ENCODE measurements at regions not wholly inside any gene's neighbourhood (a gene's known extent, or its start where the extent isn't known, plus 50 kb on each side); places are given as distances from the start of the nearest gene placed in this dataset.
A peak's percentile ranks its signal among the peaks of the same experiment; 100 is the strongest.

DNA sequence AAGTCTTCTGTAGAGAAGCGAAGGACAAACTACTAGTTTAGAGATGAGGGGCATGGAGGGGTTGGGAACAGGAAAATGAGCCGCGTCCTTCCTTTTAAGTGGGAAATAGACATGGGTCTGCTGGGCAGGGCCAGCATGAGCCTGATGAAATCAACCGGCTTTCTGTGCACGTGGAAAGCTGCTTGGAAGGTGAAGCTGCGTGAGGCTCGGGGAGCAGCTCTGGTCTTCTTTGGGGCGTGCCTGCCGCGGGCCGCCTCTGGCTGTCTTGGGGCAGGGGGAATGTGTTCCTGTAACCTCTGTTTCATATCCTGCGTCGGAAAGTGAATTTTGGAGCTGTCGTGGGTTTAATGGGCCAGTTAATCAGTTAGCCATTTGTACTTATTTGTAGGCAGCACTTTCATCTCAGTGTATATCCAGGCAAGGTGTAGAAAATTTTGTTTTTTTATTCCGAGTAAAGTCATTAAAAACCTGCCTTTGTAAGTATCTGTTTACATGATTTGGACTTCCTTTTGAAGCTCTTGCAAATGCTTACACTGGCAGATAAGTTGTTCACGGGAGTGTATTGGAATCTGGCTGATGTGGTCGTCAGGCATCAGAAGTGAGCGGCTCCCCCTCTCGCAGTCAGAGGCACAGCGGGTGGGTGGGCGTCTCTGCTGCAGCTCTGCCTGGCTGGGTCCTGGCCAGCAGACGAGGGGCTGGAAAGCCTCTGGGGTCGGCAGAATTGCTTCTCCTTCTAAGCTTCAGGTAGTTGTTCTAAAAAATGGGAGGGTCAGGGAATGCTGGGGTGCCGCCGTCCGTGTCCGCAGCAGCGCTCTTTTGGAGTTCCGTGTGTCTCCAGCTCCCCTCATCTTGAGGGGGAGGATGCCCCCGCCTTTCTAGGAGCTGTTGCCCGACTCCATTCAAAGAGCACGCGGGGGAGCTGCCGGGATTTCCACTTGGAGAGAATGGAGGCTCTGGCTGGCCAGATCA lies 70.5 kb upstream of the HGFAC start:
- in situ Hi-C loops (cut with HindIII; ENCODE audit: low sequenced_read_pairs): no loop called here
- no peak for DNase-seq (ENCODE audit: low read depth)
- peak overlapping the region; percentile 14 for H3K4me3 ChIP-seq (ENCODE audit: low read depth, low read length)
- no peak for TF ChIP-seq CTCF (IDR thresholded peaks at IDR 0.05; ENCODE audit: low read depth, low read length, missing control alignments)

DNA sequence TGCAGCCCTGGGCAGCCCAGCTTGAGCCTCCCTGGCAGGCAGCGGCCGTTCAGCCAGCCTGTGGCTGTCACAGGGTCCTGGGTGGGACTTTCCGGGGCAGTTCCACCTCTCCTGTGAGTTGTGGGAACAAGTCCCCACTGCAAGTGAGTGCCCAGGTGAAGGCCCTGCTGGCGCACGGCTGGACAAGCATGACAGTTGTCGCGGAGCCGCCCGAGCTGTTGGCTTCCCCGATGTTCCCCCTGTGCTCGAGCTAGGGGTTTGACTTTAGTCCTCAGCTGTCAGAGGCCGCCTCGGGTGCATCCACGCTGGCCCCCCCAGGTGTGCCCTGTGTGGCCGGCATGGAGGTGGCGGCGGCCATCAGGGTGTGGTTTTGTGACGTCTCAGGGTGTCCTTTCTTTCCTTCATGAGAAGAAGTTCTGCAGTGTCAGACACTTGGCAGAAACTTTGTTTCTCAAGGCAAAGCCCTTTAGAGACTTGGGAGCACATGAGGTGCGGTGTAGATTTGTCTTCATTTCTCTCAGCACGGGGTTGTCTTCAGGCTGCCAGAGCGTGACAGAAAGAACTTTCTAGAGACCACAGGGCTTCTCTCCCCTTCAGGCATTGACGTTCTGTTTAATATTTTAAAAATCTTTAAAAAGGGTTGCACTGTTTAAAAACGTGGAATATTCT lies 69.4 kb upstream of the HGFAC start:
- in situ Hi-C loops (cut with HindIII; ENCODE audit: low sequenced_read_pairs): no loop called here
- no peak for TF ChIP-seq CTCF (IDR thresholded peaks at IDR 0.05; ENCODE audit: low read depth, low read length, missing control alignments)
- no peak overlapping the region for H3K4me3 ChIP-seq (ENCODE audit: low read depth, low read length)
- no peak for DNase-seq (ENCODE audit: low read depth)

- no peak overlapping the region for H3K4me3 ChIP-seq (ENCODE audit: low read depth, low read length)
- in situ Hi-C loops (cut with HindIII; ENCODE audit: low sequenced_read_pairs): no loop called here
- TF ChIP-seq CTCF (IDR thresholded peaks at IDR 0.05; ENCODE audit: low read depth, low read length, missing control alignments): no peak
- DNase-seq (ENCODE audit: low read depth): no peak
Measured at GRCh38 chr4:3372933-3373465, 68.8 kb upstream of the HGFAC start.

DNA sequence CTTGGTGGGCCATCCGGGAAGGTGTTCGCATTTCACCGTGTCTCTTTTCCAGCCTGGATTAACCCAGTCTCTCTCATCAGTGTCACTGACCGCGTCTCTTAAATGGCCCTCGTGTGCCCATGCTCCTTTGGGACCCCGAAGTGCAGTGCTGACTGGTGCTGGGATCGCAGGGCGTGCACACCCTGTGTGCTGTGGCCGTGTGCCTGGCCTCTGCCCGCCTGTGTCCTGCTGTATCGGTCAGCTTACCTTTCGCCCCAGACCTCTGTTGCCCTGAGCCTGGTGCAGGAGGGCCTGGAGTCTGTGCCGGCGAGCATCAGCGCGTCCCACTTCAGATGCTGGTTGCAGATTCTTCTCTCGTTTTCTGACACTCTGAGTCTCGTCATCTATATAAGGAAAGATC lies 68.3 kb upstream of the HGFAC start:
- no peak overlapping the region for H3K4me3 ChIP-seq (ENCODE audit: low read depth, low read length)
- no peak for DNase-seq (ENCODE audit: low read depth)
- no peak for TF ChIP-seq CTCF (IDR thresholded peaks at IDR 0.05; ENCODE audit: low read depth, low read length, missing control alignments)
- in situ Hi-C loops (cut with HindIII; ENCODE audit: low sequenced_read_pairs): no loop called here

DNA sequence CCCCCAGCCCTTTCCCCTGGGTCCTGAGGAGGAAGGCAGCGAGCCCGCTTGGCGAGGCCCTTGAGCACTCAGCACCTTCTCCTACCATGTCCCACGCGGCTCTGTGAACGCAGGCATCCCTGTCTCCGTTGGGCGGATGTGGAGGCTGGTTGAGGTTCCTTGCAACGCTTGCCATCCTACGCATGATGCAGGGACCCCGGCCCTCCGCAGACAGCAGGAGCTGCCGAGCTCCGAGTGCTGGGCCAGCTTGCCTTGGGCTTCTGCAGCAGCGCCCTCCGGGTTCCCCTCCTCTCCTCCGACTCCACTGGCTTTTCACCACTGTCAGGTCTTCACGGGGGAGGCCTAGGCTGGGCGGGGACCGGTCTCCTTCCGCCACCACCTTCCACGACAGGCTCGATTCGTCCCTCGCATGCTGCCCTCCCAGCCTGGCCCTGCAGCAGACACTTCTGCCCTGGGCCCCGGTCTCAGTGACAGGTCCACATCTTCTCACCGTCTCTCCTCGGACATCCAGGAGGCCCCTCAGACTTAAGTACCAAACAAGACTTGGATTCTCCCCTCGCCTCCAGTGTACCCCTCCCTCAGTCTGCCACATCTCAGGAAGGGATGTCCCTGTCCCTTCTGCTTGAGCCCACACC lies 67.6 kb upstream of the HGFAC start:
- no peak overlapping the region for H3K4me3 ChIP-seq (ENCODE audit: low read depth, low read length)
- TF ChIP-seq CTCF (IDR thresholded peaks at IDR 0.05; ENCODE audit: low read depth, low read length, missing control alignments): no peak
- no peak for DNase-seq (ENCODE audit: low read depth)
- in situ Hi-C loops (cut with HindIII; ENCODE audit: low sequenced_read_pairs): no loop called here

GRCh38 chr4:3374667-3375066 lies 67.1 kb upstream of the HGFAC start:
- in situ Hi-C loops (cut with HindIII; ENCODE audit: low sequenced_read_pairs): no loop called here
- TF ChIP-seq CTCF (IDR thresholded peaks at IDR 0.05; ENCODE audit: low read depth, low read length, missing control alignments): no peak
- DNase-seq (ENCODE audit: low read depth): no peak

More at GRCh38 chr4:3374667-3375066, 67.1 kb upstream of the HGFAC start:
- no peak overlapping the region for H3K4me3 ChIP-seq (ENCODE audit: low read depth, low read length)

All from astrocyte of the cerebellum (primary cell).